ENCODE measurements at regions not wholly inside any gene's neighbourhood (a gene's known extent, or its start where the extent isn't known, plus 50 kb on each side); places are given as distances from the start of the nearest gene placed in this dataset.
"Not testable (repeated sequence)": the region's sequence is repeated elsewhere in the genome, so short reads cannot be mapped to it uniquely, and the experiment has no call there.

DNA sequence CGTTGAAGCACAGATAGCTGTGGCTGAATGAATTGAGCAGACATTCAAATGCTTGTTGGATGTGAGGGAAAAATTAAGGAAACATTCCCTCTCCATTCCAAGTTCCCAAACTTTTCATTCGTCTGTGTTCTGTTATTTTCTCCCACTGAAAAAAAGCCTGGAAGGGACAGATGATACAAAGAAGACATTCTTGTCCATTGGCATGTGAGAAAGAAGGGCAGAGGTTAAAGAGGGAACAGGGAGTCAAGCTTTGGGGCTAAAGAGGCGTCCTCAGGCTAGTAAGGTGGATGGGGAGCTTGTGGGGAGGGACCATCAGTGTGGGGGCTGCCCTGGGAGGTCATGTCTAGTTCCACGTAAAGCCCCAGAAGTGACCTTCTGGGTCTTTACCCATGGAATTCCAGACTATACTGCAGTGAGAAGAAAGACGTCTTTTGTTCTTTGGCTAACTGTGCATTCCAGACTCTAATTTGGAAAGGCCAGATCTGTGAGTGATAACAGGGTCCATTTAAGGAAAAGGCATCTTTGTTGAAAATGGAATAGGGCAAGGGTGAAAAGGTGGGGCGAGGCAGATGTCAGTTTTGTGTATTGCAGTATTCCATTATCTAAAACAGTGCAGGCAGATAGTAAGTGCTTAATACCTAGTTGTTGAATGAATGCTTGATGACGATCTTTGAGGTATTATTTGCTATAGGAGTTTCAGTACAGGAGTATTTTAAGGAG lies 117.5 kb downstream of the SOX4 start:
- DNase-seq: no peak

DNA sequence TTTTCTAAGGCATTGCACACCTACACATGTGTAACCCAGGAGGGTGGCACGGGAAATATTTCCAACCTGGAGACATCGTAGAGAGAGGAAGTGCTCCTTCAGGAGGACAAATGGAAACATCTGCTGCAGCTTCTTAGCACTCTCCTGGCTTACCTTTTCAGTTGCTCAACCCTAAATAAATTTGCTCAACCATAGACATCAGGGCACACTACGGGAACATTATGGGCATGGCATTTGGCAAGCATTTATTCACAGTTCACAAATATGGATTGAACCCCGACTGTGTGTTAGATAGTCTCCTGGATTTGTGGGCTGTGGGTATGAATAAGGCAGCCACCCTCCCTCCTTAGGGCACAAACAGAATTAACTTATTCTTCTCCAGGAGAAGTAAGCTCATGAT lies 118.7 kb downstream of the SOX4 start:
- DNase-seq: no peak

GRCh38 chr6:21713481-21713880 lies 119.9 kb downstream of the SOX4 start:
- DNase-seq: no peak

- no peak for DNase-seq
Observed at GRCh38 chr6:21715180-21715579, 121.6 kb downstream of the SOX4 start.

- no peak for DNase-seq
Observed at GRCh38 chr6:21722510-21722909, 129.0 kb downstream of the SOX4 start.

- DNase-seq: no peak
Observed at GRCh38 chr6:21726676-21727075, 133.1 kb downstream of the SOX4 start.

DNA sequence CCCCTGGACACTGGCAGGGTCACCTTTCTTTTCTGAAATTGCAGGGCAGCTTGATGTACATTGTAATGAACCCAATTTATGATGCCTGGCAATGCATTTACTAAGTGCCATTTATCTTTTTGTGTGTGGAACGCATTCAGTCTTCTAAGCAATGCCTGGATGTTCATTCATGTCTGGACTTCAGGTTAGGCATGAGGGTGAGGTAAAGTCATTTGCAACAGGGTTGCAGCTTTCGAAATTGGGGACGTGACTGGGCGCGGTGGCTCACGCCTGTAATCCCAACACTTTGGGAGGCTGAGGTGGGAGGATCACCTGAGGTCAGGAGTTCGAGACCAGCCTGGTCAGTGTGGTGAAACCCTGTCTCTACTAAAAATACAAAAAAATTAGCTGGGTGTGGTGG lies 134.6 kb downstream of the SOX4 start:
- DNase-seq: no peak

DNA sequence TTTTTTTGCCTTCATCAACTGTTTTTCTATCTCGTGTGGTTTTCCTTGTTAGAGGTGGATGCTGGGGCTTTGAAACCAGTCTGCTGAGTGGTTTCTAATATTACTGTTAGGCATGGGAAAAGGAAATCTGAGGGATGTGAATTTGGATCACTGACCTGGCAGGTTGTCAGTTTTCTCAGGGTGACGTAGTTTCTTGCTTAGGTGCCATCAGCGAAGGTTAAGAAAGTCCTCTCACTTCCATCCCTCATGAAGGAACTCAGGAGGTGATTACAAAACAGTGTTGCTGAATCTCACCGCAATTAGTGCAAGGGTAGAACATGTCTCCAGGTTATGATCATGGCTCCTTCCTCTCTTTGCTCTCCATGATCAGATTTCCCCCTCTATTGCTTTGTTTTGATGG lies 135.9 kb downstream of the SOX4 start:
- no peak for DNase-seq

- no peak for DNase-seq
Observed at GRCh38 chr6:21730533-21730932, 137.0 kb downstream of the SOX4 start.

DNA sequence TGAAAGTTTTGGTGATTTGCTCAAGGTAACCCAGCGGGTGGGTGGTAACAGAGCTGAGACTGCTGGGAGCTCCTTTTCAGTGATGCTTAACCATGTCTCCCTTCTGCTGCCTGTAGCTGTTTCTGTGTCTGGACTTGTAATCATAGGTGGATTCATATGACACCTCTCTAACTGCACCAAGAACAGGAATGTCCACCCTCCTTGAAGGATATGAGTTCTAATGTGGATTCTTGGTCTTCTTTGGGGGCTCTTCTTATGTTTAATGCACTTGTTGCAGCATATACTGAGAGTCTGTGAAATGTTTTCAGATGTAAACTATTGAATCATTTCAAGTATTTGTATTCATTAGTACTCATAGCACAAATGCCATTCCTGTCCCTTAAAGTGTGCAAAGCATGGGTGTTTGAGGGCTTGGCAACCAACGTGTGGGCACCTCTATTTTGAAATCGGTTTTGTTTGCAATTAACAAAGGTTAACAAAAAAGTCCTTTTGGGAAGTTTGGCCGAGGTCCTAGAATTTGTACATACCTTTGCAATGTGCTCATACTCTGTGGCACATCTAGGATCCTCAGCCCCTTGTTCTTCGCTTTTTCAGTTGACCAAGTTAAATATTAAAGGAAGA lies 138.0 kb downstream of the SOX4 start:
- DNase-seq: no peak

DNA sequence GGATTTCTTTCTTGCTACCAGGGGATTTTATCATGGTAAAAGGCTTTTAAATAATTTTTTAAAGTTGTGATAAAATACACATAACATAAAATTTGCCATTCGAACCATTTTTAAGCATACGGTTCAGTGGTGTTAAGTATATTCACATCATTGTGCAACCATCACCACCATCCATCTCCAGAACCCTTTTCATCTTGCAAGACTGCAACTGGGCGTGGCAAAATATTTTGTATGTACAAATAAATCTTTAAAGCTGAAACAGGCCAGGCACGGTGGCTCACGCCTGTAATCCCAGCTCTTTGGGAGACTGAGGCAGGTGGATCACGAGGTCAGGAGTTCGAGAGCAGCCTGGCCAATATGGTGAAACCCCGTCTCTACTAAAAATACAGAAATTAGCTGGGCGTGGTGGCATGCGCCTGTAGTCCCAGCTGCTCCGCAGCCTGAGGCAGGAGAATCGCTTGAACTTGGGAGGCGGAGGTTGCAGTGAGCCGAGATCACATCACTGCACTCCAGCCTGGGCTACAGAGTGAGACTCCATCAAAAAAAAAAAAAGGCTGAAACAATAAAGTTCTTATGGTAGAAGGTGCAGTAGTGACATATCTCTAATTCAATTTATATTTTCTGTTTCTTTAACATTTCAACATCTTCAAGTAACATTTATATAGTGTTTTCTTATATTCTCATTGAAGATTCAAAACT lies 138.6 kb downstream of the SOX4 start:
- DNase-seq: not testable (repeated sequence)

DNA sequence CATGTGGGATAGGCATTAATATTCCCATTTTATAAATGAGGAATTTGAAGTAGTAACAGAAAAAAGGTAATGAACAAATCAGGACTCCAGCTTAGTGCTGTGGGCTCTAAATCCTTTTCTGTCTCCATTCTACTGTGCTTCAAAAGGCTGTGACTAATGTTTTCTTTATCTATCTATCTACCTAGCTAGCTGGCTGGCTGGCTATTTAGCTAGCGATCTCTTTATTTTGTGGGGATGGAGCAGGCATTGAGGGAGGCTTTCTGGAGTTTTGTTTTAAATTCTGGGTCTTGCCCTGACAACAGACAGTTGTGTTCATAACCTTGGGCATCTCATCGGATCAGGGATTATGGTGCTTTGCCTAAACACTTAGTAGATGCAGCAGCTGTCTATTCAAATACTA lies 139.2 kb downstream of the SOX4 start:
- DNase-seq: no peak

DNA sequence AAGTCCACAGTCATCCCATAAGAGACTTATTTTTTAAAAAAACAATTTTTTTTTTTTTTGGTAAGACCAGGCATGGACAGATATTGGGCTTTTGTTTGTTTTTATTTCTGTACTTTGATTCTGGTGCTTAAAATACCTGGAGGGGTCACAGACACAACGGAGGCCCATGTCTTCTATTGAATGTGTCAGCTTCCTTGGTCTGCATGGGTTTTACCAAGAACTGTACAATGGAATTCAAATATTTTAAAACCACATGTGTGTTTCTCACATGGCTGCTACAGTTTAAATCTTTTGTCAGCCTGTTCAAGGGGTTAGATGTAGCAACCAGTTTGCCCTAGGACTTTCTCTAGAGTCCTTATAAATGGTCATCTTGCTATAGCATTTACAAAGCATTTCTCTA lies 139.8 kb downstream of the SOX4 start:
- DNase-seq: no peak

- no peak for DNase-seq
Observed at GRCh38 chr6:21734204-21734603, 140.7 kb downstream of the SOX4 start.

DNA sequence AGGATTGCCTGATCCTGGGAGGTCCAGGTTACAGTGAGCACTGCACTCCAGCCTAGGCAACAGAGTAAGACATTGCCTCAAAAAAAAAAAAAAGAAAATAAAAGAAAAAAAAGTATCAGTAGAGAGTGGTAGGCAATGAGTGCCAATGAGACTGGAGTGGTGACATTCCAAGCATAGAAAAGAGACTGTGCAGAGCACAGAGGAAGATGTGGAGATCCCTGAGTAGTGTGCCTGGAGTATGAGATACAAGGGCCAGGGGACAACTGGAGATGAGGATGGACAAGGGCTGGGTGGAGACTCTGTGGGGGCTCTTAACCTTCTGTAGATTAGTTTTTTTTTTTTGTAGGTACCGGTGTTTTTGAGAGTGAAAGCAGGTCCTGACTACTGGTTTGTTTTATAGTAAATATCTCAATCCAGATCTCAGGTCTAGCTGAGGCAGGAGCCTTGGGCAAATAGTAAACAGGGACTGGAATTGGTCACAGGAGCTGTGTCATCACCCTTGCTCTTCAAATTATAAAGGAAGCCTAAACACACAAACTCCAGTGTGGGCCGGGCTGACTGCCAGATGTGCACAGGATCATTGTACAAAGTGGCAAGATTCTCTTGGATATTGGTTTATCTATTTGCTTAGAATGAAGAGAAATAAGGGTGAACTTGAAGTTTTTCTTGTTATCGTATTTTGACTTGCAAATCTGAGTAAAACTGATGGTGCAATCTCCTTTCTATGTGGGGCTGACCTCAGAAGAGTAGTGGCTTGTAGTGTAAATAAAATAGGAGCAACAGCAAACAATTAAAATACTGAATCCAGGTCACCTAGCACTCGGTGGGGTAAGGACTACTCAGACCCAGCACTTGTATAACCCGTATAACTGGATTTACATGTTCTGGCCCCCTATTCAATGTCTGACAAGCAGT lies 144.9 kb downstream of the SOX4 start:
- no peak for DNase-seq

GRCh38 chr6:21739241-21739640 lies 145.7 kb downstream of the SOX4 start:
- no peak for DNase-seq

DNA sequence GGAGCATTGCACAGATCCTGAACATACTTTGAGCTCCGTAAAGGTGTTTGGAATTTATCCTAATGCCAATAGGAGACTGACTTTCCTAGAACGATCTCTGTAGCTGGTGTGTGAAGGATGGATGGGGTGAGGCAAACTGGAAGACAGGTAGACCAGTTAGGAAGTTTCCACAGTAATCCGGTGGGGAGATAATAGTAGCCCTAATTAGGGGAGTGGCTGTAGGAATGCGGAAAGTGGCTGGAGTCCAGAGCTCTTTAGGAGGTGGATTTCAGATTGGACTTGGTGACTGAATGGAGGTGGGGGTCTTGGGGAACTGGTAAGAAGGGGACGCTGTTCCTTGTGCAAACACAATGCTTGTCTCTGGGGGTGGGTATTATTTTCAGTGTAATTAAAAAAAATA lies 146.3 kb downstream of the SOX4 start:
- no peak for DNase-seq

- no peak for DNase-seq
Observed at GRCh38 chr6:21740376-21741124, 147.0 kb downstream of the SOX4 start.

DNA sequence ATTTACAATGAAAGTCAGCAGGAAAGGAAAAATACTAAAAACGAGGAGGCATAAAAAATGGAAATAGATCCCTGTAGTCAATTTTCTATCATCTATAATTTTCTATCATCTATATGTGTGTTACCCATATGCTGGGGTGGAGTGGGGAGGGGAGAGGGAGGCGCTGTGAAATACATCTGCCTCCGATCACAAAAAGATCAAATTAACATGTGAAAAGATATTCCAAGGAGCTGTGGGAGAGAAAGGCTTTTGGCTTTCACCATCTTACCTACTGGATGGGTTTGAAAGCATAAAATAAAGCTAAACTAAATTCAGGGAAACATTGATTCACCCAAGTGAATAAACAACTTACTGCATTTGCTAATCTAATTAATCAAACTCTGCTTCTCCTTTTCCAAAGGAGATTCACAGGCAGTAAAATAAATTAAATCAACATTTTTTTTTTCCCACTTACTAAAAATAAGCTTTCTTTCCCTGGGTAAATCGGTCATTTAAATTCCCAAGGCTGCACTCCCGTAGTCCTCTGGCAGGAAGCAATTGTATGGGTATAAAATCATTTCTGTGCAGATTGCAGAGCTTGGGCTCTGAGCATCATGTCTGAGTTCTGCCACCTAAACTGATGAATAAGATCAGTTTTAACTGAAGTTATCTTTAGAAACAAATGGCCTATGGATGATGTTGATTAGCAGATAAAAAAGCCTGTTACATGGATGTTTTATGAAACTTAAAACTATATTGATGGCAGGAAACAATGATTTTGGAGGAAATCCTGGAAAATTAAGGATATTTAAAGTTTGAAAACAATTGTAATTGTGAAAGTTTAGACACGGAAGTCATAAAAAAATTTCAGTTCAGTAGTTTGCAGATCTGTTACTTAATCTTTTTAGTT lies 147.9 kb downstream of the SOX4 start:
- DNase-seq: no peak

DNA sequence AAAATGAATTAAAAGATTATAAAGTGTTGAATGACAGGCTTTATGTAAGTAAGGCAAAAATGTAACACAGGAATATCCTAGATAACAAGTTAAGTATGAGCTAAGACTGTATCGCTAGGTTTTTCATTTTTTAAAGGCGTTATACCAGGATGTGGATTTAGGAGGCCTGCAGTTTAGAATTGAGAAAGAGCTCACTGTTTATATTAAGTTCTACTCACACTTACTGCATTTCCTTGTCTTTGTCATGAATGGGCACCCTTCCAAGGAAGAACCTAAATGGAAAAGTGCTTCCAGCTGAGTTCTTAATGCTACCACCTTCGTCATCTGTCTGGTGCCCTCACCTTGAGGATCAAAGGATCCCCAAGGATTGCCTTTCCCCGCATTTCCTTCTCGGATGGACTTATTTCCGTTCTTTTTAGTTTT lies 148.7 kb downstream of the SOX4 start:
- no peak for DNase-seq

DNA sequence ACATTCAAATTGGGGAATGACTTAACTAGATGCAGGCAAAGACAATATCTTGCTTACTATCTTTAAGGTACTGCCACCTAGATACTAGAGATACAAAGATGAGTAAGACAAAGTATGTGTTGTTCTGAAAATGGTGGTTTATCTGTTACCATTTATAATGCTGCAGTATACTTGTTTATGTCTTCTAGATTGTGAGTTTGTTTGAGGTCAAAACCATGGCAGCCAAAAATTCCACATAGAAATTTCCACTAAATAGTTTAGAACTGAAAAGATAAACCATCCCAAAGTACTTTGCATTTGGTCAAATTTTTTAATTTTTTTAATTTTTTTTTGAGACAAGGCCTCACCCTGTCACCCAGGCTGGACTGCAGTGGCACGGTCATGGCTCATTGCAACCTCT lies 150.8 kb downstream of the SOX4 start:
- no peak for DNase-seq
